ENCODE measurements at regions not wholly inside any gene's neighbourhood (a gene's known extent, or its start where the extent isn't known, plus 50 kb on each side); places are given as distances from the start of the nearest gene placed in this dataset.

DNA sequence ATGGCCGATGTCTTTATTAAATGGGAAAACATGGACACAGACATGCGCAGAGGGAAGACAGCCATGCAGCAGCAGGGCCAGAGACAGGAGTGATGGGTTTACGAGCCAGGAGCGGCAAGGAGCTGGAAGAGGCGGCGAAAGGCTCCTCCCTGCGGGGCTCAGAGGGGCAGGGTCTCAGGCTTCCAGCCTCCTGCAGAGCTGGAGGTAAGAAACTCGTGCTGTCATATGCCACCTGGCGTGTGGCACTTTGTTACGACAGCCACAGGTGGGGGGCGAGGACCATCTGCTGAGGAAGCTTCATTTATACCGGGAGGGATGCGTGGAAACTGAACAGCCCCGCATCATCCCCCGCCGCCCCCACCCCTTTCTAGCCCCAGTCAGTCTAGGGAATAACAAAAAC lies 52.0 kb upstream of the SPACA7 start:
- no peak overlapping the region for H3K4me3 ChIP-seq
- no peaks in the 10 kb centered on the region for H3K4me1 ChIP-seq
- no peak for DNase-seq (ENCODE audit: low spot score in 2 of 2)
- H3K27ac ChIP-seq, result no peak overlapping the region
- TF ChIP-seq, protein P1, sequence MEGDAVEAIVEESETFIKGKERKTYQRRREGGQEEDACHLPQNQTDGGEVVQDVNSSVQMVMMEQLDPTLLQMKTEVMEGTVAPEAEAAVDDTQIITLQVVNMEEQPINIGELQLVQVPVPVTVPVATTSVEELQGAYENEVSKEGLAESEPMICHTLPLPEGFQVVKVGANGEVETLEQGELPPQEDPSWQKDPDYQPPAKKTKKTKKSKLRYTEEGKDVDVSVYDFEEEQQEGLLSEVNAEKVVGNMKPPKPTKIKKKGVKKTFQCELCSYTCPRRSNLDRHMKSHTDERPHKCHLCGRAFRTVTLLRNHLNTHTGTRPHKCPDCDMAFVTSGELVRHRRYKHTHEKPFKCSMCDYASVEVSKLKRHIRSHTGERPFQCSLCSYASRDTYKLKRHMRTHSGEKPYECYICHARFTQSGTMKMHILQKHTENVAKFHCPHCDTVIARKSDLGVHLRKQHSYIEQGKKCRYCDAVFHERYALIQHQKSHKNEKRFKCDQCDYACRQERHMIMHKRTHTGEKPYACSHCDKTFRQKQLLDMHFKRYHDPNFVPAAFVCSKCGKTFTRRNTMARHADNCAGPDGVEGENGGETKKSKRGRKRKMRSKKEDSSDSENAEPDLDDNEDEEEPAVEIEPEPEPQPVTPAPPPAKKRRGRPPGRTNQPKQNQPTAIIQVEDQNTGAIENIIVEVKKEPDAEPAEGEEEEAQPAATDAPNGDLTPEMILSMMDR (IDR thresholded peaks at IDR 0.05), result no peak
- H3K27me3 ChIP-seq, result no peaks in the 10 kb centered on the region
- H3K36me3 ChIP-seq, result no peaks in the 10 kb centered on the region
- intact Hi-C loops (cut with DNase I), result no loop called here
- H3K9me3 ChIP-seq, result no peaks in the 10 kb centered on the region

DNA sequence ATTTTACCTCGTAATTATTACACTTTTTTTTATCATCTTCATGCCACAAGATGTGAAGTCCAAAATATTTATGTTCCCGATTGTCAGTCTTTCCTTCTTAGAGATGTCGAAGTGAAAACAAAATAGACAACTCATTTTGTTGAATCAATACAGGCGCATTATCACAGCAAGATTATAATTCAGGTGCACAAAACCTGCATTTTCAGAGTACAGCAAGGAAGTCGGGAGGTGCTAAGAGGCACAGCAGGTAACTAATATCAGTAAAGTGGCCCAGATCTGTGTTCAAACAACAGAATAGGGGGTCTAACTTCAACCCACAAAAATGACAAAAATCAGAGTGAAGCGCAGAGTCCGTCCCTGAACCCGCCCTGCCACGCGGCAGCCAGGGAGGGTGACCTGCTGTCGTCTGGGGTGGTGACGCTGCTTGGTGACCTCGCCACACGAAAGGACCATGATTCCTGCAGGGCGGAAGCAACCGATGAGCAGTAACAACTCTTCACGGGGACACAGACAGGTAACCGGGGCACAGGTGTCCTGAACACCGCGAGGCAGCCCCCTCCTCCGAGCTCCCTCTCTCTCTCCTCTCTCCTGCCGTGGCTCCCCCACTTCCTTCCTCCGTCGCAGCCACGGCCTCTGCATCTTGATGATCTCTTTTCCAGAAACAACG lies 50.9 kb upstream of the SPACA7 start:
- no peak overlapping the region for H3K4me3 ChIP-seq
- TF ChIP-seq, protein P1 (IDR thresholded peaks at IDR 0.05), result no peak
- H3K36me3 ChIP-seq, result no peaks in the 10 kb centered on the region
- no peak overlapping the region for H3K27ac ChIP-seq
- DNase-seq (ENCODE audit: low spot score in 2 of 2), result no peak
- intact Hi-C loops (cut with DNase I), result no loop called here
- H3K27me3 ChIP-seq, result no peaks in the 10 kb centered on the region
- no peaks in the 10 kb centered on the region for H3K9me3 ChIP-seq
- no peaks in the 10 kb centered on the region for H3K4me1 ChIP-seq

DNA sequence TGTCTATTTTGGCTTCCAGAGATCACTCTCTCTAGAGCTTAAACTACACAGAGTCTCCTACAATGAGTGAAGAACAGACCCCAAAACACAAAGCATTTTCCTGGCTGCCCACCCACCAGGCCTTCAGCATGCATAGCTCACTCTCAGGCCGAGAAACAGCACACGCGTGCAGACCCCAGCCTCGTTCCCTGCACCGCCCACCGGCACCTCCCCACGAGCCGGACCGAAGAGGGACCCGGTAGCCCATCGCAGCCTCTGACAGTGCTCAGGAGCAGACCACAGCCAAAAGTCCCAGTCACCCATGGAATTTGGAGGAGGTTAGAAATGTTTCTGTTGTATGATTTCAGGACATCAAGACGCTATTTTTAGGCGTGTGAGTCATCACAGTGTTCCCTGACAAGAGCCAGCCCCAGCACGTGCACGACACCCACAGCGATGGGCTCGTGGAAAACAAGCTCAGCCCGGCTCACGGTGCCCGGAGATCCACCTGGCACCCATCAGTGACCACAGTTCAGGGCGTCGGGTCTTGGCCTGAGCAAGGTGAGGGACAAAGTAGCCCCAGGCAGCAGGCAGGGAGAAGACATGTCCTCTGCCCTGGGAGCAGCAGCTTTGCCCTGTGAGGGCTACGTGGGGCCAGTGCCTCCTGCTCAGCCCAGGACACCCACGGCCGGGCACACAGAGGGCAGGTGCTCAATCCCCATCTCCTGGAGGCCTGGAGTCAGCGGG lies 50.1 kb upstream of the SPACA7 start:
- Histone ChIP-seq H3K4me3 (no peak overlapping the region), H3K4me1 (no peaks in the 10 kb centered on the region), H3K36me3 (no peaks in the 10 kb centered on the region), H3K27me3 (peaks cover 6% of the 10 kb centered on the region), H3K9me3 (no peaks in the 10 kb centered on the region), H3K27ac (no peak overlapping the region)
- TF ChIP-seq, protein P1 (IDR thresholded peaks at IDR 0.05), result no peak
- intact Hi-C loops (cut with DNase I), result no loop called here
- DNase-seq (ENCODE audit: low spot score in 2 of 2), result no peak
